AML-193 (cell line): ENCODE measurements at regions not wholly inside any gene's neighbourhood (a gene's known extent, or its start where the extent isn't known, plus 50 kb on each side); places are given as distances from the start of the nearest gene placed in this dataset.
A peak's percentile ranks its signal among the peaks of the same experiment; 100 is the strongest.

Experiments used
- DNase-seq, 2 experiments: peaks; one replicate each; lab custom pipeline; 2025; lab: John Stamatoyannopoulos, UW

GRCh38 chr10:129021594-129022304 lies 445.3 kb upstream of the MGMT start:
- DNase-seq: no peak

- DNase-seq: no peak
These were observed 444.0 kb upstream of the MGMT start for GRCh38 chr10:129023082-129023481.

GRCh38 chr10:129024046-129024445 lies 443.0 kb upstream of the MGMT start:
- DNase-seq: no peak

- no peak for DNase-seq
These were observed 441.3 kb upstream of the MGMT start for GRCh38 chr10:129025787-129026186.

GRCh38 chr10:129027906-129028305 lies 439.1 kb upstream of the MGMT start:
- no peak for DNase-seq

- no peak for DNase-seq
These were observed 438.6 kb upstream of the MGMT start for GRCh38 chr10:129028451-129028850.

- no peak for DNase-seq
These were observed 438.0 kb upstream of the MGMT start for GRCh38 chr10:129029051-129029450.

- DNase-seq: no peak
These were observed 437.0 kb upstream of the MGMT start for GRCh38 chr10:129029851-129030602.

- DNase-seq: no peak
These were observed 436.5 kb upstream of the MGMT start for GRCh38 chr10:129030603-129030895.

- peak; percentile 5 to 19 for DNase-seq
These were observed 435.8 kb upstream of the MGMT start for GRCh38 chr10:129030996-129031843.

- no peak for DNase-seq
These were observed 435.2 kb upstream of the MGMT start for GRCh38 chr10:129031844-129032150.

GRCh38 chr10:129032372-129033313 lies 434.4 kb upstream of the MGMT start:
- DNase-seq: no peak

GRCh38 chr10:129033340-129033739 lies 433.7 kb upstream of the MGMT start:
- DNase-seq: no peak

- DNase-seq: no peak
These were observed 433.2 kb upstream of the MGMT start for GRCh38 chr10:129033790-129034272.

GRCh38 chr10:129035052-129035827 lies 431.8 kb upstream of the MGMT start:
- no peak for DNase-seq

GRCh38 chr10:129038522-129038921 lies 428.5 kb upstream of the MGMT start:
- no peak for DNase-seq

- no peak for DNase-seq
These were observed 427.4 kb upstream of the MGMT start for GRCh38 chr10:129039406-129040370.

- DNase-seq: no peak
These were observed 426.7 kb upstream of the MGMT start for GRCh38 chr10:129040377-129040776.

GRCh38 chr10:129041916-129042315 lies 425.1 kb upstream of the MGMT start:
- DNase-seq: no peak
